Liver (tissue), 8 donors: ENCODE measurements at regions not wholly inside any gene's neighbourhood (a gene's known extent, or its start where the extent isn't known, plus 50 kb on each side); places are given as distances from the start of the nearest gene placed in this dataset.

Experiments used
- DNase-seq: peaks from one replicate; pipeline ENCODE4 v3.0.0-alpha.2; 2017; ENCODE audit warnings: low spot score
- H3K27ac ChIP-seq, 2 donors: one replicate each; pipeline ENCODE4 v1.7.0; 2013; ENCODE audit warnings: inconsistent platforms in 2 of 2, low read length in 2 of 2, control low read depth in 1 of 2, low read depth in 1 of 2, mild to moderate bottlenecking in 1 of 2
- H3K27me3 ChIP-seq, 4 donors: one replicate each; pipeline versions ENCODE4 v1.6.1 to v1.7.0; 2013; ENCODE audit warnings: low read length in 3 of 4, inconsistent platforms in 1 of 4, mild to moderate bottlenecking in 1 of 4, moderate library complexity in 1 of 4; ENCODE audit not compliant: control insufficient read depth in 4 of 4, insufficient read depth in 4 of 4
- H3K36me3 ChIP-seq, 4 donors: one replicate each; pipeline versions ENCODE4 v1.6.1 to v1.7.0; 2013; ENCODE audit warnings: low read length in 3 of 4, mild to moderate bottlenecking in 3 of 4, low read depth in 1 of 4, moderate library complexity in 1 of 4; ENCODE audit not compliant: control insufficient read depth in 4 of 4, insufficient read depth in 3 of 4
- H3K4me1 ChIP-seq, 4 donors: one replicate each; pipeline versions ENCODE4 v1.6.1 to v1.7.0; 2013; ENCODE audit warnings: low read length in 3 of 4, mild to moderate bottlenecking in 3 of 4, moderate library complexity in 1 of 4; ENCODE audit not compliant: control insufficient read depth in 4 of 4, insufficient read depth in 4 of 4
- H3K4me3 ChIP-seq, 3 donors: one replicate each; pipeline versions ENCODE4 v1.6.1 to v1.7.0; 2013; ENCODE audit warnings: low read length in 3 of 3, control low read depth in 1 of 3, low read depth in 1 of 3, mild to moderate bottlenecking in 1 of 3
- H3K9ac ChIP-seq, 2 donors: one replicate each; pipeline ENCODE4 v1.7.0; 2013; ENCODE audit warnings: low read length in 2 of 2, mild to moderate bottlenecking in 2 of 2, moderate library complexity in 2 of 2, control low read depth in 1 of 2, low read depth in 1 of 2
- H3K9me3 ChIP-seq, 4 donors: one replicate each; pipeline versions ENCODE4 v1.6.1 to v1.7.0; 2013; ENCODE audit warnings: low read length in 3 of 4; ENCODE audit not compliant: control insufficient read depth in 4 of 4
- ATF3 ChIP-seq: IDR thresholded peaks from 2 replicates; pipeline ENCODE4 v1.6.1; 2016; ENCODE audit warnings: antibody characterized with exemption
- CTCF ChIP-seq: fragments of 150-350 bp; IDR thresholded peaks from 2 replicates; pipeline ENCODE4 v1.5.1; 2017; ENCODE audit warnings: improper control_type of control experiment, low read depth, low read length; ENCODE audit not compliant: missing input control
- EGR1 ChIP-seq, 2 donors: IDR thresholded peaks; 2 replicates each; pipeline ENCODE4 v1.6.1; 2016 to 2018; ENCODE audit warnings: antibody characterized with exemption in 2 of 2, low read depth in 2 of 2
- FOXA1 ChIP-seq: IDR thresholded peaks from 2 replicates; pipeline ENCODE4 v1.6.1; 2016; ENCODE audit warnings: antibody characterized with exemption
- FOXA2 ChIP-seq: IDR thresholded peaks from 2 replicates; pipeline ENCODE4 v1.6.1; 2016; ENCODE audit warnings: antibody characterized with exemption
- GABPA ChIP-seq, 2 donors: IDR thresholded peaks in 1 of 2; conservative IDR thresholded peaks in 1 of 2; 2 replicates each; pipeline ENCODE4 v1.6.1; 2016; ENCODE audit warnings: antibody characterized with exemption in 2 of 2, mild to moderate bottlenecking in 1 of 2, moderate library complexity in 1 of 2
- HNF4A ChIP-seq, 2 donors: conservative IDR thresholded peaks; 2 replicates each; pipeline ENCODE4 v1.6.1; 2016; ENCODE audit warnings: antibody characterized with exemption in 2 of 2, mild to moderate bottlenecking in 2 of 2
- HNF4G ChIP-seq: IDR thresholded peaks from 2 replicates; pipeline ENCODE4 v1.6.1; 2016; ENCODE audit warnings: antibody characterized with exemption
- JUND ChIP-seq, 2 donors: IDR thresholded peaks; 2 replicates each; pipeline ENCODE4 v1.6.1; 2016; ENCODE audit warnings: antibody characterized with exemption in 2 of 2
- MAX ChIP-seq: IDR thresholded peaks from 2 replicates; pipeline ENCODE4 v1.6.1; 2016; ENCODE audit warnings: antibody characterized with exemption
- NR2F2 ChIP-seq: IDR thresholded peaks from 2 replicates; pipeline ENCODE4 v1.6.1; 2016; ENCODE audit warnings: antibody characterized with exemption
- RAD21 ChIP-seq, 2 donors: IDR thresholded peaks; 2 replicates each; pipeline ENCODE4 v1.6.1; 2016; ENCODE audit warnings: antibody characterized with exemption in 2 of 2, mild to moderate bottlenecking in 2 of 2
- REST ChIP-seq: IDR thresholded peaks from 2 replicates; pipeline ENCODE4 v1.6.1; 2016; ENCODE audit warnings: antibody characterized with exemption, mild to moderate bottlenecking
- RXRA ChIP-seq, 2 donors: IDR thresholded peaks; 2 replicates each; pipeline ENCODE4 v1.6.1; 2017 to 2018; ENCODE audit warnings: antibody characterized with exemption in 2 of 2, mild to moderate bottlenecking in 1 of 2
- SP1 ChIP-seq: IDR thresholded peaks from 2 replicates; pipeline ENCODE4 v1.6.1; 2018; ENCODE audit warnings: antibody characterized with exemption, mild to moderate bottlenecking
- TAF1 ChIP-seq: conservative IDR thresholded peaks from 2 replicates; pipeline ENCODE4 v1.6.1; 2016; ENCODE audit warnings: antibody characterized with exemption, mild to moderate bottlenecking
- YY1 ChIP-seq: IDR thresholded peaks from 2 replicates; pipeline ENCODE4 v1.6.1; 2016; ENCODE audit warnings: antibody characterized with exemption, mild to moderate bottlenecking
- ZBTB33 ChIP-seq: IDR thresholded peaks from 2 replicates; pipeline ENCODE4 v1.6.1; 2016; ENCODE audit warnings: antibody characterized with exemption
- WGBS: extraction: QIAGEN DNeasy Blood & Tissue Kit; methylation state at CpG from one replicate; pipeline ENCODE4 v1.1.7; 2013; 5-methylcytosine and 5-hydroxymethylcytosine counted together
- donor health status: healthy.
- donor health status: healthy.
- donor health status: healthy.
- donor health status: healthy.
- donor health status: healthy.

GRCh38 chr16:35196313-35196712 lies 1736.9 kb downstream of the TP53TG3F start:
- Histone ChIP-seq H3K4me1 (no peaks in the 10 kb centered on the region), H3K9ac (no peak overlapping the region), H3K27me3 (no peaks in the 10 kb centered on the region), H3K9me3 (peaks cover 0 to 2% (median 1%) of the 10 kb centered on the region in 4 donors), H3K4me3 (no peak overlapping the region), H3K36me3 (no peaks in the 10 kb centered on the region), H3K27ac (no peak overlapping the region)
- DNase-seq = no peak
- TF ChIP-seq FOXA2 = no peak
- no peak for TF ChIP-seq ZBTB33
- no peak for TF ChIP-seq JUND (IDR thresholded peaks at IDR 0.05)
- no peak for TF ChIP-seq GABPA (IDR thresholded peaks at IDR 0.05 in 1 of 2, conservative IDR thresholded peaks at IDR 0.05 in 1 of 2)
- TF ChIP-seq RAD21 (IDR thresholded peaks at IDR 0.05) = no peak
- no peak for TF ChIP-seq YY1
- no peak for TF ChIP-seq CTCF
- TF ChIP-seq SP1 = no peak
- TF ChIP-seq TAF1 = no peak
- no peak for TF ChIP-seq HNF4G
- TF ChIP-seq HNF4A (conservative IDR thresholded peaks at IDR 0.05) = no peak
- WGBS = 70% methylated on average over 21 of the region's 21 CpGs

GRCh38 chr16:35197656-35198055 lies 1738.2 kb downstream of the TP53TG3F start:
- 64% methylated on average over 10 of the region's 10 CpGs for WGBS
- Histone ChIP-seq H3K27ac (no peak overlapping the region), H3K4me1 (no peaks in the 10 kb centered on the region), H3K9me3 (peaks cover 0 to 2% (median 1%) of the 10 kb centered on the region in 4 donors), H3K9ac (no peak overlapping the region), H3K4me3 (no peak overlapping the region), H3K27me3 (no peaks in the 10 kb centered on the region), H3K36me3 (no peaks in the 10 kb centered on the region)
- no peak for TF ChIP-seq ZBTB33
- TF ChIP-seq MAX = no peak
- TF ChIP-seq CTCF = no peak
- no peak for TF ChIP-seq ATF3
- TF ChIP-seq REST = no peak
- no peak for TF ChIP-seq RAD21 (IDR thresholded peaks at IDR 0.05)
- TF ChIP-seq TAF1 = no peak
- TF ChIP-seq HNF4A (conservative IDR thresholded peaks at IDR 0.05) = no peak
- no peak for TF ChIP-seq FOXA1
- TF ChIP-seq NR2F2 = no peak
- no peak for TF ChIP-seq GABPA (IDR thresholded peaks at IDR 0.05 in 1 of 2, conservative IDR thresholded peaks at IDR 0.05 in 1 of 2)
- no peak for TF ChIP-seq SP1
- no peak for TF ChIP-seq EGR1 (IDR thresholded peaks at IDR 0.05; ENCODE audit: low read depth in 2 of 2)
- TF ChIP-seq FOXA2 = no peak
- TF ChIP-seq YY1 = no peak
- TF ChIP-seq HNF4G = no peak
- TF ChIP-seq JUND (IDR thresholded peaks at IDR 0.05) = no peak
- no peak for TF ChIP-seq RXRA (IDR thresholded peaks at IDR 0.05)
- DNase-seq = peak; percentile 22
